Trophoblast cell (in vitro differentiated cells and primary cell): ENCODE measurements at regions not wholly inside any gene's neighbourhood (a gene's known extent, or its start where the extent isn't known, plus 50 kb on each side); places are given as distances from the start of the nearest gene placed in this dataset.

ENCODE experiments used
- DNase-seq, 2 donors: peaks; one replicate each; pipeline ENCODE4 v3.0.0-alpha.2; 2016
- H2AFZ ChIP-seq: 2 replicates; pipeline ENCODE4 v1.6.1; 2013; ENCODE audit warnings: low read length, moderate library complexity, mild to moderate bottlenecking; ENCODE audit not compliant: insufficient read depth, poor library complexity
- H2AK5ac ChIP-seq: 2 replicates; pipeline ENCODE4 v1.6.1; 2013; ENCODE audit warnings: mild to moderate bottlenecking, low read length
- H2BK120ac ChIP-seq: 2 replicates; pipeline ENCODE4 v1.6.1; 2013; ENCODE audit warnings: low read length, mild to moderate bottlenecking, moderate library complexity; ENCODE audit not compliant: insufficient read depth, poor library complexity
- H2BK12ac ChIP-seq: 2 replicates; pipeline ENCODE4 v1.6.1; 2013; ENCODE audit warnings: mild to moderate bottlenecking, low read length, moderate library complexity
- H2BK5ac ChIP-seq: 2 replicates; pipeline ENCODE4 v1.6.1; 2013; ENCODE audit warnings: low read length, low read depth, moderate library complexity, mild to moderate bottlenecking; ENCODE audit not compliant: poor library complexity
- H3K14ac ChIP-seq: 2 replicates; pipeline ENCODE4 v1.6.1; 2013; ENCODE audit warnings: mild to moderate bottlenecking, low read length
- H3K18ac ChIP-seq: 2 replicates; pipeline ENCODE4 v1.6.1; 2013; ENCODE audit warnings: mild to moderate bottlenecking, low read length
- H3K23ac ChIP-seq: 2 replicates; pipeline ENCODE4 v1.6.1; 2013; ENCODE audit warnings: low read length
- H3K27ac ChIP-seq: 2 replicates; pipeline ENCODE4 v1.5.1; 2013; ENCODE audit warnings: low read depth, mild to moderate bottlenecking, inconsistent platforms, low read length, moderate library complexity
- H3K27me3 ChIP-seq: 2 replicates; pipeline ENCODE4 v1.6.1; 2013; ENCODE audit warnings: inconsistent platforms, mild to moderate bottlenecking, low read length, moderate library complexity; ENCODE audit not compliant: insufficient read depth
- H3K36me3 ChIP-seq, 2 experiments: 1 replicate in 1 of 2; 2 replicates in 1 of 2; pipeline ENCODE4 v1.6.1; 2013; ENCODE audit warnings: low read length in 2 of 2, mild to moderate bottlenecking in 2 of 2, moderate library complexity in 1 of 2; ENCODE audit not compliant: insufficient read depth in 2 of 2, control insufficient read depth in 1 of 2
- H3K4ac ChIP-seq: 2 replicates; pipeline ENCODE4 v1.6.1; 2013; ENCODE audit warnings: low read depth, mild to moderate bottlenecking, low read length, moderate library complexity
- H3K4me1 ChIP-seq, 2 experiments: 1 replicate in 1 of 2; 2 replicates in 1 of 2; pipeline ENCODE4 v1.6.1; 2013; ENCODE audit warnings: low read length in 2 of 2, mild to moderate bottlenecking in 2 of 2, moderate library complexity in 1 of 2; ENCODE audit not compliant: insufficient read depth in 2 of 2, control insufficient read depth in 1 of 2
- H3K4me2 ChIP-seq: 2 replicates; pipeline ENCODE4 v1.6.1; 2013; ENCODE audit warnings: inconsistent platforms, mild to moderate bottlenecking, low read length, moderate library complexity
- H3K4me3 ChIP-seq: 2 replicates; pipeline ENCODE4 v1.5.1; 2013; ENCODE audit warnings: mild to moderate bottlenecking, low read depth, low read length, inconsistent platforms
- H3K79me1 ChIP-seq: one replicate; pipeline ENCODE4 v1.6.1; 2013; ENCODE audit warnings: low read length
- H3K79me2 ChIP-seq: 2 replicates; pipeline ENCODE4 v1.6.1; 2013; ENCODE audit warnings: low read length, mild to moderate bottlenecking; ENCODE audit not compliant: control insufficient read depth, insufficient read depth, poor library complexity
- H3K9ac ChIP-seq: 2 replicates; pipeline ENCODE4 v1.6.1; 2013; ENCODE audit warnings: mild to moderate bottlenecking, low read length
- H3K9me3 ChIP-seq: 2 replicates; pipeline ENCODE4 v1.6.1; 2013; ENCODE audit warnings: low read depth, mild to moderate bottlenecking, control low read depth, inconsistent platforms, low read length; ENCODE audit not compliant: insufficient read depth
- H4K12ac ChIP-seq: 2 replicates; pipeline ENCODE4 v1.6.1; 2013; ENCODE audit warnings: low read depth, mild to moderate bottlenecking, low read length, moderate library complexity
- H4K8ac ChIP-seq: 2 replicates; pipeline ENCODE4 v1.6.1; 2013; ENCODE audit warnings: low read depth, mild to moderate bottlenecking, low read length, moderate library complexity
- H4K91ac ChIP-seq: one replicate; pipeline ENCODE4 v1.6.1; 2013; ENCODE audit warnings: low read depth, mild to moderate bottlenecking, low read length, moderate library complexity
- WGBS: extraction: QIAGEN DNeasy Blood & Tissue Kit; methylation state at CpG from one replicate; pipeline ENCODE4 v1.1.7; 2013; ENCODE audit warnings: missing lambda C conversion rate; ENCODE audit not compliant: insufficient read length, insufficient coverage; ENCODE audit errors: extremely low coverage; 5-methylcytosine and 5-hydroxymethylcytosine counted together

DNA sequence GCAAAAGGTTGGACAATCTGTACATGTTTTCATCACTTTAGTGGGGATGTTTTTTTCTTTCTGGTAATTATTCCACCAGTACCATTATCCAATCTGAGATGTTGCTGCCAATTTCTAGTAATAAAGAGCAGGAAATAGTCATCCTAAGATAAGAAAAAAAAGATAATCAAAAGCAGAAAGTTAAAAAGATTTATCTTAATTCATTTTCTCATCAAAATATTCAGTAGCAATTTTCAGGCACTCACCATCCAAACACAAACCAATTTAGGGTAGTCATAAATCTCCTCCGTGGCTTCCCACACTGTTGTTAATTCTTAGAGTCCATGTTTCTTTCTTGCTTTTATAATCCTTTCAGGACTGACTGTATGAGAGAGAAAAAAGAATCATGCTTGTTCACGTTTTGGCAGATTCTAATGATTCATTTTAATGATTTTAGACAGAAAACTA lies 263.7 kb upstream of the UGT8 start:
- H3K9me3 ChIP-seq: no peaks in the 10 kb centered on the region
- H3K79me2 ChIP-seq: no peaks in the 10 kb centered on the region
- H3K4ac ChIP-seq: no peak overlapping the region
- no peaks in the 10 kb centered on the region for H3K79me1 ChIP-seq
- H3K18ac ChIP-seq: no peak overlapping the region
- H3K27ac ChIP-seq: no peak overlapping the region
- no peak overlapping the region for H3K9ac ChIP-seq
- H3K4me2 ChIP-seq: no peak overlapping the region
- H4K12ac ChIP-seq: no peak overlapping the region
- H3K23ac ChIP-seq: no peak overlapping the region
- no peak overlapping the region for H2BK5ac ChIP-seq
- H3K14ac ChIP-seq: no peak overlapping the region
- no peak overlapping the region for H4K8ac ChIP-seq
- no peaks in the 10 kb centered on the region for H3K27me3 ChIP-seq
- no peak overlapping the region for H2BK12ac ChIP-seq
- no peak overlapping the region for H2AK5ac ChIP-seq
- H3K4me1 ChIP-seq: no peaks in the 10 kb centered on the region
- H2BK120ac ChIP-seq: no peak overlapping the region
- no peaks in the 10 kb centered on the region for H3K36me3 ChIP-seq
- WGBS: no CpG with 5 or more reads among the region's 2 CpGs
- DNase-seq: no peak
- no peak overlapping the region for H2AFZ ChIP-seq
- no peak overlapping the region for H4K91ac ChIP-seq
- H3K4me3 ChIP-seq: no peak overlapping the region

DNA sequence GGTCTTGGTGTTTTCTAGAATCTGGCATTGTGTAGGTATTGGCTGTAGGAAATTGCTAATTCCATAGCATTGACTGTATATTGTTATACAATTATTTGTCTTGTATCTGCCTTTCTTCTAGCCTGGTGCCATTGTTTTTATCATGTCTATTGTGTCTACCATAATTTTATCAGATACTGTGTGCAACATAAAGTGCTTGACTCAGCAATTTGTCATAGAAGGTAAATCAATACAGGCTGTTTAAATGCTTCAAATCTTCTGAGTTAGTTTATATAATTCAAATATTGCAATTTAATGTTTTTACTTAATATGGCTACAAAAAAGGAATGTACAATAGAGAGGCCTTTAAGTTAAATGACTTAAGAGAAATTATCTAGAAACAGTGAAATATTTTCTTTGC lies 263.3 kb upstream of the UGT8 start:
- H3K14ac ChIP-seq: no peak overlapping the region

DNA sequence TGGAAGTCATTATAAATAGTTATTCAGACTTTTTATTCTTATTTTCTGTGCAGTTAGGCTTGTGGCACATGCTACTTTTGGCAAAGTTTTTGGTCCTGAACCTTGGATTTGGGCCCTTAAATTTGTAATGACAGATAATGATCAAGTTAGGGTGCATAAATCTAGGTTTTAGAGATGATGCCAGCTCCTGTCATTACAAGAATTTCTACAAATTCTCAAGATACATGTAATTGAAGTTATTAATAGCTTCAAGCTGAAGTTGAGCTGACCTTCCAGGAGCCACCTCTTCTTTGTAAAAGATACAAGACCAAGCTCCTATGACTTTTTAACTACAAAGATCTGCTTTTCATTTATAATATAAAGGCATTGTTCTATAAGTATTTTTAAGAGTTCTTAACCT lies 255.6 kb upstream of the UGT8 start:
- H3K4me2 ChIP-seq: no peak overlapping the region
- H3K14ac ChIP-seq: no peak overlapping the region
- no peak overlapping the region for H2BK5ac ChIP-seq
- no peak overlapping the region for H3K4ac ChIP-seq
- no peak for DNase-seq
- no peaks in the 10 kb centered on the region for H3K79me1 ChIP-seq
- no peak overlapping the region for H2BK120ac ChIP-seq
- H3K27me3 ChIP-seq: no peaks in the 10 kb centered on the region
- H2AFZ ChIP-seq: no peak overlapping the region
- H3K9me3 ChIP-seq: no peaks in the 10 kb centered on the region
- H2AK5ac ChIP-seq: no peak overlapping the region
- H4K12ac ChIP-seq: no peak overlapping the region
- H3K23ac ChIP-seq: no peak overlapping the region
- H4K91ac ChIP-seq: no peak overlapping the region
- H3K79me2 ChIP-seq: no peaks in the 10 kb centered on the region
- no peak overlapping the region for H3K18ac ChIP-seq
- H3K27ac ChIP-seq: no peak overlapping the region
- no peak overlapping the region for H4K8ac ChIP-seq
- H3K4me1 ChIP-seq: no peaks in the 10 kb centered on the region
- H2BK12ac ChIP-seq: no peak overlapping the region
- no peaks in the 10 kb centered on the region for H3K36me3 ChIP-seq
- no peak overlapping the region for H3K9ac ChIP-seq
- no peak overlapping the region for H3K4me3 ChIP-seq

More for the DNA sequence above, 263.3 kb upstream of the UGT8 start:
- no peak for DNase-seq
- no peaks in the 10 kb centered on the region for H3K9me3 ChIP-seq
- H2BK120ac ChIP-seq: no peak overlapping the region
- no peak overlapping the region for H4K12ac ChIP-seq
- no peak overlapping the region for H3K4me2 ChIP-seq
- no peak overlapping the region for H3K23ac ChIP-seq
- no peaks in the 10 kb centered on the region for H3K79me2 ChIP-seq
- H4K91ac ChIP-seq: no peak overlapping the region
- no peaks in the 10 kb centered on the region for H3K4me1 ChIP-seq
- no peak overlapping the region for H3K4me3 ChIP-seq
- H3K27me3 ChIP-seq: no peaks in the 10 kb centered on the region
- no peaks in the 10 kb centered on the region for H3K36me3 ChIP-seq
- no peak overlapping the region for H4K8ac ChIP-seq
- H3K79me1 ChIP-seq: no peaks in the 10 kb centered on the region
- H3K9ac ChIP-seq: no peak overlapping the region
- H2AFZ ChIP-seq: no peak overlapping the region
- no peak overlapping the region for H3K18ac ChIP-seq
- no peak overlapping the region for H2AK5ac ChIP-seq
- no peak overlapping the region for H2BK5ac ChIP-seq
- H2BK12ac ChIP-seq: no peak overlapping the region
- H3K27ac ChIP-seq: no peak overlapping the region
- no peak overlapping the region for H3K4ac ChIP-seq

DNA sequence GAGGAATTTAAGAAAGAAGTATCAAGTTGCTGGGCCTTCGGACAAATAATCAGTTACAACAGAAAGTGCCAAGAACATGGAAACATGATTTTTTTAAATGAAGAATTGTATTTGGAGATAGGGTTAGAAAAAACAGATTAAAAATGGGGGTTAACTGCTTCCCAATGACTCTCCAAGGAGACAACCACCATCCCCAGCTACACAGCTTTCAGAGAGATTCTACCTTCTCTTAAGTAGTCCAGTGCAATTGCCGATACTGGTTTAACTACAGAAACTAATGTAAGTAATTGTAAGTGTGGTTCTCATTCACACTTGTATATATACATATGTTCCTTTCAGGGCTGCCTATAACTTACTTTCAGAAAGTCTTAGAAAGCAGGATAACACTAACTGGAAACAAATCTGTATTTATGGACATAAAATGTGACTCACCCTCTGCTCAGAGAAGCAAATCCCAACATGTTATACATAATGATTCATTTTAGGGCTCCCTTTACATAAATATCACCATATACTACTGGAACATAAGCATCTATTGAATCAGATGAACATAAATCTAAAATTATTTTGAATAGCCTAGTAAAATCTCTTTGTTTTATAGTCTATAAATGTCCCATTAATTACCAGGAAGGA lies 248.9 kb upstream of the UGT8 start:
- Histone ChIP-seq H3K79me2 (no peaks in the 10 kb centered on the region), H3K9ac (no peak overlapping the region), H2BK12ac (no peak overlapping the region), H4K12ac (no peak overlapping the region), H3K18ac (no peak overlapping the region), H3K4ac (no peak overlapping the region), H3K79me1 (no peaks in the 10 kb centered on the region), H3K27ac (no peak overlapping the region), H4K91ac (no peak overlapping the region), H3K27me3 (no peaks in the 10 kb centered on the region), H3K4me3 (no peak overlapping the region), H2BK5ac (no peak overlapping the region), H4K8ac (no peak overlapping the region), H3K36me3 (no peaks in the 10 kb centered on the region), H3K4me1 (no peaks in the 10 kb centered on the region), H3K14ac (no peak overlapping the region), H3K4me2 (no peak overlapping the region), H2BK120ac (no peak overlapping the region), H2AK5ac (no peak overlapping the region), H2AFZ (no peak overlapping the region), H3K9me3 (no peaks in the 10 kb centered on the region), H3K23ac (no peak overlapping the region)
- DNase-seq: no peak
- WGBS: no CpG with 5 or more reads among the region's 2 CpGs
